GM12874 (cell line): ENCODE measurements at regions not wholly inside any gene's neighbourhood (a gene's known extent, or its start where the extent isn't known, plus 50 kb on each side); places are given as distances from the start of the nearest gene placed in this dataset.

Experiments used
- CTCF ChIP-seq: IDR thresholded peaks from 2 replicates; pipeline ENCODE4 v1.5.1; 2011; ENCODE audit warnings: low read depth, mild to moderate bottlenecking, control low read depth, low read length, moderate library complexity; ENCODE audit not compliant: insufficient read depth

- no peak for TF ChIP-seq CTCF
These were observed 75.5 kb downstream of the SIPA1L2 start for GRCh38 chr1:232554409-232554808.

- no peak for TF ChIP-seq CTCF
These were observed 76.1 kb downstream of the SIPA1L2 start for GRCh38 chr1:232553809-232554208.

- no peak for TF ChIP-seq CTCF
These were observed 76.7 kb downstream of the SIPA1L2 start for GRCh38 chr1:232553050-232553754.

- TF ChIP-seq CTCF = no peak
These were observed 78.5 kb downstream of the SIPA1L2 start for GRCh38 chr1:232551386-232551785.

GRCh38 chr1:232550007-232550406 is 79.9 kb downstream of the SIPA1L2 start:
- no peak for TF ChIP-seq CTCF

- no peak for TF ChIP-seq CTCF
These were observed 81.2 kb downstream of the SIPA1L2 start for GRCh38 chr1:232548691-232549090.

GRCh38 chr1:232547938-232548484 is 81.9 kb downstream of the SIPA1L2 start:
- no peak for TF ChIP-seq CTCF
